Epithelial cell of esophagus (primary cell): ENCODE measurements at regions not wholly inside any gene's neighbourhood (a gene's known extent, or its start where the extent isn't known, plus 50 kb on each side); places are given as distances from the start of the nearest gene placed in this dataset.

Experiments used
- DNase-seq: peaks from one replicate; pipeline ENCODE4 v3.0.0; 2010; ENCODE audit warnings: low read depth
- H3K4me3 ChIP-seq: 2 replicates; pipeline ENCODE4 v1.5.1; 2011; ENCODE audit warnings: mild to moderate bottlenecking, low read length, control low read depth
- TF ChIP-seq, protein P1 (sequence below): IDR thresholded peaks from 2 replicates; pipeline ENCODE4 v1.5.1; 2011; ENCODE audit warnings: low read depth, mild to moderate bottlenecking, low read length, control low read depth, inconsistent platforms; ENCODE audit not compliant: insufficient read depth; ENCODE audit errors: missing control alignments

DNA sequence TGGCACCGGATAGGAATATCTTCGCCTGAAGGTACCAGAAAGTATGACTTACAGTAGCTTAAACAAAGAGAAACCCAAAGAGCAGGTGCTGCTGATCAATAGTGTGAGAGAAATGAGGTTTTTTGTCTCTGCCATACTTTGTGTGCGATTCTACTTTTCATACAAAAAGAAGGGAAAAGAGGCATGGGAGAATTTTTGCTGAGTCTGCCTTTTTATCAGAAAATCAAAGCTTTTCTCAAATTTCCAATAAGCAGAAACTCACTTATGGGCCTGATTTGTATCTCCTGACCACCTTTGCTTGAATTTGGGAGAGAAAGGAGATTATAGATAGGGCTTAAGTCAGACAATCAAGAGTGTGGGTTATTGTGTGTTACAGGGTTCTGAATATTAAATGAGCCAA, 65.5 kb upstream of the TAF11L2 start:
- no peak for DNase-seq

DNA sequence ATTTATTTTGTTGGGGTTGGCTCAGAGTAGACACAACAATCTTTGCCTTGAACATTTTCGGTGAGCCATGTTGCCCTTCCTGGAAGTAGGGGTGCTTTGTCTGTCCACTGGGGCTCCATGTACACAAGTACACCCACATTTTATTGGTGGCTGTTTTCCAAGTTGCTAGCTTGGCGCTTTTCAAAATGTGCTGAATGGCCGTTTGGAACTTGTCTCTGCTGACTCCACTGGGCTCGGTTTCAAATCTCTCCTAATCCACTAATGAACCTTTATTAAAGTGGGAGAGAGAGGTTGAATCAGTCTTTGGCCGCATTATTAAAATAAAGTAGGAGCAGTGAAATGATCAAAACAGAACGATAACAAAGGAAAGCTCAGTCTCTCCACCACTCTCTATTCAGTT, 64.6 kb upstream of the TAF11L2 start:
- H3K4me3 ChIP-seq = no peak overlapping the region
- TF ChIP-seq, protein P1, sequence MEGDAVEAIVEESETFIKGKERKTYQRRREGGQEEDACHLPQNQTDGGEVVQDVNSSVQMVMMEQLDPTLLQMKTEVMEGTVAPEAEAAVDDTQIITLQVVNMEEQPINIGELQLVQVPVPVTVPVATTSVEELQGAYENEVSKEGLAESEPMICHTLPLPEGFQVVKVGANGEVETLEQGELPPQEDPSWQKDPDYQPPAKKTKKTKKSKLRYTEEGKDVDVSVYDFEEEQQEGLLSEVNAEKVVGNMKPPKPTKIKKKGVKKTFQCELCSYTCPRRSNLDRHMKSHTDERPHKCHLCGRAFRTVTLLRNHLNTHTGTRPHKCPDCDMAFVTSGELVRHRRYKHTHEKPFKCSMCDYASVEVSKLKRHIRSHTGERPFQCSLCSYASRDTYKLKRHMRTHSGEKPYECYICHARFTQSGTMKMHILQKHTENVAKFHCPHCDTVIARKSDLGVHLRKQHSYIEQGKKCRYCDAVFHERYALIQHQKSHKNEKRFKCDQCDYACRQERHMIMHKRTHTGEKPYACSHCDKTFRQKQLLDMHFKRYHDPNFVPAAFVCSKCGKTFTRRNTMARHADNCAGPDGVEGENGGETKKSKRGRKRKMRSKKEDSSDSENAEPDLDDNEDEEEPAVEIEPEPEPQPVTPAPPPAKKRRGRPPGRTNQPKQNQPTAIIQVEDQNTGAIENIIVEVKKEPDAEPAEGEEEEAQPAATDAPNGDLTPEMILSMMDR = no peak
- DNase-seq = no peak

More for the DNA sequence above, 65.5 kb upstream of the TAF11L2 start:
- TF ChIP-seq, protein P1 = no peak
- H3K4me3 ChIP-seq = no peak overlapping the region

DNA sequence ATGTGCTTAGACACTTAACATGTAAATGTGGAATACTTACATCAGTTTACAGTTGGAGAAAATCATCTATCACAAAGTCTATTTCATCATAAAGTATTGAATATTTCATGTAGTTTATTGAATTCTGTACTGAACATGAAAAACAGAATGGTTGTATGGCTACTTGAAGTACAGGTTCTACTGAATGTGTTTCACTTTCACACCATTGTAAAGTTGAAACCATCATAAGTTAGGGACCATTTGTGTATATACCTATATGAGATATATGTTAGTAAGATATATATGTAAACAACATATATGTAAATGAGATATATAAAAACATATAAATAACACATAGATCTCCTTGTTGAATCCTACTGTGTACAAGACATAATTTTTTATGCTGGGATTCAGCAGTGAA, 63.0 kb upstream of the TAF11L2 start:
- no peak overlapping the region for H3K4me3 ChIP-seq
- TF ChIP-seq, protein P1 = no peak
- DNase-seq = no peak

DNA sequence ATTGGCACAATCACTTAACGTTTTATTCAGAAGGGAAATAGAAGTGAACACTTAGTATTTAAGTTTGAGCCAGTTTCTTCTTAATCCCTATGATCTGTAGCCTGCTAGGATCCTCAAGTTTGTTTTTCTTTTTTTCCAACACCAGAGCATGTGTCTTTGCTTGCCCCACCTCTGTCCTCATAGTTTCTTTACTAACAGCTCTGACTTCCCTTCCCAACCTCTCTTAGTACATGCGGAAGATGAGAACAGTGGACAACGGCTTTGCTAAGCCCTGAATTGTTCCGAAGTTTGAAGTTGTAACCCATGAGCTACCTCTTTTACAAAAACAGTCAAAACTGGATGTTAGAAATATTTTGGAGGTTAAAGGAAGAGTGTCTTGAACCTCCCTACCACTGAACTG, 61.7 kb upstream of the TAF11L2 start:
- DNase-seq = no peak
- H3K4me3 ChIP-seq = no peak overlapping the region
- TF ChIP-seq, protein P1 = no peak

DNA sequence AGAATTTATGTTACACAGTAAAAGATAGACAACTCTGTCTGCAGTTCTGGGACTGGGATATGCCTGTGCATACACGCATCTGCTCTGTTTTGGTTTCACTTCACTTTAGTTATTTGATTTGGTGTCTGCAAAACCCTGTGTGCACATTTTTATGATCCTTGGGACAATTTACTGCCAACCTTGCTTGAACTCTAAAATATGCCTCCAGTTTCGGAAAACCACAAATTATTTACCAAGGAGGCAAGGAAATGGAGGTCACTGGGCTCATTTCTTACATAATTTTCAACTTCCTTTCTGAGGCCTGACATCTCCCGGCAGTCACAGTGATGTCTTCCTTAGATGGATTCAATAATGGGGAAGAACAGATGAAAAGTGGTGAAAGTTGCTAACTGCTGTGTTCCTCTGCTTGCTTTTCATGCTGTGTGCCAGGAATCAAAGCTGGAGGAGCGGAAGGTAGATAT, 61.2 kb upstream of the TAF11L2 start:
- TF ChIP-seq, protein P1 = no peak
- DNase-seq = no peak
- no peak overlapping the region for H3K4me3 ChIP-seq

DNA sequence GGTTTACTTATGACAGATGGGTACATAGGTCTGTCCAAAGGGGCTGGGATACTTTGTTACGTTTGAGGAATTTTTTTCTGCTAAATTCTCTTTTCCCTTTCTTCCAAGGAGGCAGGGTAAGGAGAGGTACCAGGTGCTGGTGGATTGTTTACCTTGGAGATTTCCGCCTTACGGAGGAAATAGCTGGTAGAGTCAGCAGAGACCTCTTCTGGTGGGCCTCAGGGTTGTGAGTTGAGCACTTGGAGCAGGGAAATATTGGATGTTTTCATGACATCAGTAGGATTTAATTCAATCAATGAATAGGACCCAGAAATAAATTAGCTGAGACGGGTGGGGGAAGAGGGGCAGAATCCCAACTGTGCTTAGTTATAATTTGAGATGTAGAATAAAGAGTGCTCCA, 60.0 kb upstream of the TAF11L2 start:
- no peak overlapping the region for H3K4me3 ChIP-seq
- no peak for DNase-seq
- TF ChIP-seq, protein P1 = no peak

DNA sequence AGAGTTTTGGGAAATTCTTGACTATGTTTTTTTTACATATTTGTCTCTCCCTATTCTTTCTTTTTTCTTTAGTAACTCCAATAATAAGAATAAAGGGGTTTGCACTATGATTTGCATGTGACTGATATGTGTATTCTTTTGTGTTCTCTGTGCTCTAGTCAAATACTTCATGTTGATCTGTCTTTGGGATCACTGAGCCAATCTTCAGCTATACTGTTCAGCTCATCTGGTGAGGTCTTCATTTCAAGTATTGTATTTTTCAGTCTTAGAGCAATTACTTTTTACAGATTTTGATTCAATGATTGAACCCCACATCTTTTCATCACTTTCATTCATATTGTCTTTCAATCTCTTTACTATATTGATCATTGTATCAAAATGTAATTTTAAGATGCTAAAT, 58.1 kb upstream of the TAF11L2 start:
- DNase-seq = no peak
- H3K4me3 ChIP-seq = no peak overlapping the region
- TF ChIP-seq, protein P1 = no peak
